ENCODE measurements at regions not wholly inside any gene's neighbourhood (a gene's known extent, or its start where the extent isn't known, plus 50 kb on each side); places are given as distances from the start of the nearest gene placed in this dataset.

DNA sequence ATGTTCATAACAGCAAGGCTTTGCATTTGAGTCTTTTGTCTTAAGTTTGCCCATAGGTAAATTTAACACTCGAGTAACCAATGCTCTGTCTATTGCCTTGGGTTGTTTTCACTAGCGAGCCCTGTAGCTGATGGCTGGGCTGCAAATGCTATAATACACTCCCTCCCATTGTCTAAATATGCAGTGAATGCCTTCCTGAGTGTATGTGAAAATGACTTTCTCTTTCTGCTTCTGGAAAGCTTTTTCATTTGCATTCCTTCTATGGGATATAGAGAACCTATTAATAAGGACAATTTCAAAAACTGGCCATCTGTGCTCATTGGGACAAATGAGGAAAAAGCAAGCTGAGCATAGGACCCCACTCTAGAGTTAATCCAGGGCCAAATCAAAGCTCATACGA lies 156.5 kb upstream of the FBXL4 start:
- TF ChIP-seq, protein P1, sequence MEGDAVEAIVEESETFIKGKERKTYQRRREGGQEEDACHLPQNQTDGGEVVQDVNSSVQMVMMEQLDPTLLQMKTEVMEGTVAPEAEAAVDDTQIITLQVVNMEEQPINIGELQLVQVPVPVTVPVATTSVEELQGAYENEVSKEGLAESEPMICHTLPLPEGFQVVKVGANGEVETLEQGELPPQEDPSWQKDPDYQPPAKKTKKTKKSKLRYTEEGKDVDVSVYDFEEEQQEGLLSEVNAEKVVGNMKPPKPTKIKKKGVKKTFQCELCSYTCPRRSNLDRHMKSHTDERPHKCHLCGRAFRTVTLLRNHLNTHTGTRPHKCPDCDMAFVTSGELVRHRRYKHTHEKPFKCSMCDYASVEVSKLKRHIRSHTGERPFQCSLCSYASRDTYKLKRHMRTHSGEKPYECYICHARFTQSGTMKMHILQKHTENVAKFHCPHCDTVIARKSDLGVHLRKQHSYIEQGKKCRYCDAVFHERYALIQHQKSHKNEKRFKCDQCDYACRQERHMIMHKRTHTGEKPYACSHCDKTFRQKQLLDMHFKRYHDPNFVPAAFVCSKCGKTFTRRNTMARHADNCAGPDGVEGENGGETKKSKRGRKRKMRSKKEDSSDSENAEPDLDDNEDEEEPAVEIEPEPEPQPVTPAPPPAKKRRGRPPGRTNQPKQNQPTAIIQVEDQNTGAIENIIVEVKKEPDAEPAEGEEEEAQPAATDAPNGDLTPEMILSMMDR (IDR thresholded peaks at IDR 0.05; ENCODE audit: low read depth, low read length) = no peak
- DNase-seq (ENCODE audit: extremely low read depth, low read depth) = no peak

DNA sequence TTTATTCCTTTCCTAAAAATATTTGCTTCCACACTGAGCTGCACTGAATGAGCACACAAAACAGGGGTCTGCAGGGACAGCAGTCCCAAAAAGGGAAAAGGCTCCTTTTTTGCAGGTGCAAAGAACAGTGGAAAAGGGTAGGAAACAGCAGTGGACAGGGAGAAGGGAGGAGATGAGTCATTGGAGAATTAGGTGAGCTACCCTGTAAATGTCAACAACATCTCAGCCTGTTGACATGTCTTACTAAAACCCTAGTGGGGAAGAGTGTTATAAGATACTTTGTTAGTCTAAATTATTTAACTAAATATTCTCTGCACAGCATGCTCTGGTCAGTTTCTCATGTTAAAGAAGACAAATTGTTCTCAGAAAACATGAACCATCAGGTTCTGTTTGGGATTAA lies 151.5 kb upstream of the FBXL4 start:
- DNase-seq (ENCODE audit: extremely low read depth, low read depth) = no peak
- TF ChIP-seq, protein P1 (IDR thresholded peaks at IDR 0.05; ENCODE audit: low read depth, low read length) = no peak

DNA sequence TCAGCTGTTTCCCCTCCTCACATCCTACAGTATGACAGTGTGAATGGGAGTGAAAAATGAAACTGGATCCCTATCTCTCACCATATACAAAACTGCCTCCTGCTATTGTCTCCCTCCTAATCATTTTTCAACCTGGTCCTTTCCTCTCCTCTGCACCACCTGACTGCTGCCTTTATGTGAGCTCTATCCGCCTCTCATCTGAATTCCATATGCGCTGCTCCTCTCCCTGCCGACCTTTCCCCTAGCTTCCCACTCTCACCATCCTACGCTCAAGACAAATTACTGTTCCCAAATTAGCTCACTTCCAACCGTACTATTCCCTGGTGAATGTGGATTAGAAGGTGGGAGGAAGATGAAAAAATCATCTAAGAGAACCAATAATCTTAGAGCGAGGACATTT lies 148.4 kb upstream of the FBXL4 start:
- DNase-seq (ENCODE audit: extremely low read depth, low read depth) = no peak
- TF ChIP-seq, protein P1 (IDR thresholded peaks at IDR 0.05; ENCODE audit: low read depth, low read length) = no peak

DNA sequence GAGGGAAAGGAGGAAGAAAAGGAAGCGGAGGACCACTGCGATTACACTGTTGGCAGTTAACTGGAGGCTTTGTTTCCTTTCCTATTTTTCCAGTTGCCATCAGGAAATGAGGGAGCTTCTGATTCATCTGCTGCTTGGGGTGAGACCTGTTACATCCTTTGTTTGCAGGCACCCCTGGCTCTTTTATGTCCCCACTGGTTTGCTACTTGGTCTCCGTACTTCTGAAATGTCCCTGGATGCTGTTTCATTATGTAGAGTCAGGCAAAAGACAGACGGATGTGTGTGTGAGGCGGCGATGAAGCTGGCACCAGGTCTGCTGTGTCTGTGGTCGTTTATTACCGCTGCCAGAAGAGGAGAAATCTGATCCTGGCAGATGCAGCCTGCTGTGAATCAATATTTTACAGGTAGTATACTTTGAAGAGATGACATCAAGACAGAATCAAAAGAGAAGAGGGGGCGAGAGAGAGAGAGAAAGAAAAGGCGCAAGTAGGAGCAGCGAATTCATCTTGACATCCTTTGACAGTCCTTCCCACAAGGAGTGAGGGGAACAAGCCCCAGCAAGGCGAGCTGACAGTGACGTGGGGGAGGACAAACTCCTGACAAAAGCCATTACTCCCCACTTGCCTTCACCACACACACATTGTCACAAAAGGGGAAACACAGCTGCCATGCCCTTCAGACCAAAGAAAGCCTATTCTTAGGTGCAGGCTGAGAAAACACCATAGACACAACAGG lies 145.9 kb upstream of the FBXL4 start:
- TF ChIP-seq, protein P1 (IDR thresholded peaks at IDR 0.05; ENCODE audit: low read depth, low read length) = no peak
- no peak for DNase-seq (ENCODE audit: extremely low read depth, low read depth)

DNA sequence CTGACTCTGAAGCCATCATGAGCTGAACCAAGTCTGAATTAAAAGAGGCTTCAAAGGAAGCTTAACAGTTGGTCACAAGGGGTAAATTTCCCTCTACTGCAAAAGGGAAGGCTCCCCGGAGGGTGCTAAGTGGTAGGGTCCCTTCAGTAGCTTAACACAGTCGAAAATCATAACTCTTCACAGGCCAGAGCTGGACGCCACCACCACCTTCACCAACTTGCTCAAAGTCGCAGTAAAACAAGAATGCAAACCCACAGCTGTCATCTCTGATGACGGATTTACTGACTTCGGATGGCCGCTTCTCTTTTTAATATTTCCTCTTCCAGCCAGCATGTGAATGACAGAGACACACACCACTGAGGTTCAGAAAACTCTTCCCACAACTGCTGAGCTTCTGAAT lies 144.7 kb upstream of the FBXL4 start:
- TF ChIP-seq, protein P1 (IDR thresholded peaks at IDR 0.05; ENCODE audit: low read depth, low read length) = no peak
- no peak for DNase-seq (ENCODE audit: extremely low read depth, low read depth)

DNA sequence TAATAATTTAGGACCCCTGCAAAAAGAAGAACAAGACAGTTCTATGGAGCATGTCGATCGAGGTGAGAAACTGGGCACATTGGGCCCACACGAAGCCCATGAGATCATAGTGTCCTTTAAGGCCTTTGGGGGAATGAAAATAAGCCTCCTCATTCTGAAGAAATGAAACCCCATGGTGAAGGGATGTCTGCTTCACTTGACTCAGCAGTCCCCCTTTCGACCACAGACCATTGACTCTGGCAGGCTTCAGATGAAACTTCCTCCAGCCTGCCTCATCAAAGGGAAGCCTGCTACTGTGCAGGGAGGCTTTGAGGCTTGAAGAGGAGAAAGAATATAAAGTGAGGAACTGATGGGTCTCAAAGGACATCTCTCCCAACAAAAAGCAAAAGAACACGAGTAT lies 144.2 kb upstream of the FBXL4 start:
- no peak for DNase-seq (ENCODE audit: extremely low read depth, low read depth)

DNA sequence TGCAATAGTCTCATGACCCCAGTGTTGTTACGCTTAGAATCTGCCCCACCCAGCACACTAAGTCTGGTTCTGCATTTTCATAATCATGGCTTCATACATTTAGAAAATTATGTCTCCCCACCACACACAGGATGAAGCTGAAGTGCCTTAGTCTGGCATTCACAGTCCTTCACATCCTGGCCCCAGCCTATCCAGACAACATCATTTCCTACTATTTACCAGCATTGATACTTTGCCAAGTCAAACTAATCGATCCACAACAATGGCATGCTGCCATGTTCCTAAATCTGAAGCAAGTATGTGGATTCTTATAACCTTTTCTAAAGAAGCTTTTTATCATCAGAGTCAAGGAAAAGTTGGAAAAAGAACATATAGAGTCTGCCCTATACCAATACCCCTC lies 132.4 kb upstream of the FBXL4 start:
- TF ChIP-seq, protein P1 (IDR thresholded peaks at IDR 0.05; ENCODE audit: low read depth, low read length) = no peak
- DNase-seq (ENCODE audit: extremely low read depth, low read depth) = no peak

More for the DNA sequence above, 144.2 kb upstream of the FBXL4 start:
- TF ChIP-seq, protein P1 (IDR thresholded peaks at IDR 0.05; ENCODE audit: low read depth, low read length) = no peak
